NB4 (cell line): ENCODE measurements at regions not wholly inside any gene's neighbourhood (a gene's known extent, or its start where the extent isn't known, plus 50 kb on each side); places are given as distances from the start of the nearest gene placed in this dataset.

ENCODE experiments used
- DNase-seq: peaks from one replicate; pipeline ENCODE4 v3.0.0; 2010; ENCODE audit warnings: low read depth
- H3K4me3 ChIP-seq: one replicate; pipeline ENCODE4 v1.5.1; 2011; ENCODE audit warnings: mild to moderate bottlenecking, low read depth, low read length, moderate library complexity
- CTCF ChIP-seq: IDR thresholded peaks from one replicate; pipeline ENCODE4 v1.5.1; 2012; ENCODE audit warnings: low read depth, low read length
- MAX ChIP-seq: IDR thresholded peaks from 2 replicates; pipeline ENCODE4 v1.6.1; 2011; ENCODE audit warnings: low read depth, low read length
- MYC ChIP-seq: IDR thresholded peaks from 2 replicates; pipeline ENCODE4 v1.6.1; 2011; ENCODE audit warnings: low read depth, low read length
- POLR2A ChIP-seq: IDR thresholded peaks from 2 replicates; pipeline ENCODE4 v1.6.1; 2011; ENCODE audit warnings: mild to moderate bottlenecking; ENCODE audit not compliant: insufficient read length; ENCODE audit errors: extremely low read depth

- H3K4me3 ChIP-seq: no peak overlapping the region
- DNase-seq: no peak
- TF ChIP-seq MYC (no peak), MAX (no peak), CTCF (no peak), POLR2A (no peak)
These were observed 222.0 kb downstream of the TJP1 start for GRCh38 chr15:29600262-29600661.

- H3K4me3 ChIP-seq: no peak overlapping the region
- TF ChIP-seq CTCF (no peak), MYC (no peak), MAX (no peak), POLR2A (no peak)
- no peak for DNase-seq
These were observed 226.0 kb downstream of the TJP1 start for GRCh38 chr15:29596266-29596665.

GRCh38 chr15:29593629-29594028 lies 228.6 kb downstream of the TJP1 start:
- TF ChIP-seq POLR2A (no peak), MAX (no peak), MYC (no peak), CTCF (no peak)
- no peak overlapping the region for H3K4me3 ChIP-seq
- no peak for DNase-seq

- no peak for DNase-seq
These were observed 229.2 kb downstream of the TJP1 start for GRCh38 chr15:29593111-29593510.

GRCh38 chr15:29590701-29591100 lies 231.6 kb downstream of the TJP1 start:
- TF ChIP-seq POLR2A (no peak), MAX (no peak), CTCF (no peak), MYC (no peak)
- no peak for DNase-seq
- H3K4me3 ChIP-seq: no peak overlapping the region

More at GRCh38 chr15:29593111-29593510, 229.2 kb downstream of the TJP1 start:
- TF ChIP-seq POLR2A: no peak
- TF ChIP-seq MYC: no peak
- TF ChIP-seq CTCF: no peak
- TF ChIP-seq MAX: no peak
- H3K4me3 ChIP-seq: no peak overlapping the region

- TF ChIP-seq CTCF (no peak), MAX (no peak), MYC (no peak), POLR2A (no peak)
- H3K4me3 ChIP-seq: no peak overlapping the region
- DNase-seq: no peak
These were observed 232.3 kb downstream of the TJP1 start for GRCh38 chr15:29589975-29590374.
